Esophagus squamous epithelium (tissue), 5 donors: ENCODE measurements at regions not wholly inside any gene's neighbourhood (a gene's known extent, or its start where the extent isn't known, plus 50 kb on each side); places are given as distances from the start of the nearest gene placed in this dataset.

Experiments
- DNase-seq: peaks from one replicate; lab custom pipeline; 2025; lab: John Stamatoyannopoulos, UW
- H3K27ac ChIP-seq, 4 donors: fragments of 200-600 bp; sonication (generic); one replicate each; pipeline ENCODE4 v1.5.1; 2016 to 2019; ENCODE audit warnings: mild to moderate bottlenecking in 1 of 4
- H3K27me3 ChIP-seq, 4 donors: fragments of 200-600 bp; sonication (generic); 1 replicate in 3 of 4; 2 replicates in 1 of 4; pipeline versions ENCODE4 v1.5.1 to v1.6.0; 2017 to 2021; ENCODE audit warnings: antibody characterized with exemption in 1 of 4
- H3K36me3 ChIP-seq, 3 donors: fragments of 200-600 bp; sonication (generic); one replicate each; pipeline ENCODE4 v1.5.1; 2016 to 2019
- H3K4me1 ChIP-seq, 3 donors: fragments of 200-600 bp; sonication (generic); one replicate each; pipeline ENCODE4 v1.5.1; 2017 to 2019
- H3K4me3 ChIP-seq, 4 donors: fragments of 200-600 bp; sonication (generic); 1 replicate in 3 of 4; 2 replicates in 1 of 4; pipeline ENCODE4 v1.5.1; 2016 to 2019; ENCODE audit warnings: mild to moderate bottlenecking in 2 of 4, moderate library complexity in 1 of 4
- H3K9me3 ChIP-seq, 3 donors: fragments of 200-600 bp; sonication (generic); one replicate each; pipeline ENCODE4 v1.5.1; 2016 to 2019
- POLR2A ChIP-seq, 4 donors: fragments of 450-650 bp; IDR thresholded peaks; one replicate each; pipeline ENCODE4 v1.6.1; 2017; ENCODE audit warnings: antibody characterized with exemption in 4 of 4, mild to moderate bottlenecking in 4 of 4, moderate library complexity in 3 of 4
- WGBS, 2 donors: methylation state at CpG; one replicate each; pipeline ENCODE4 v1.1.5; 2018; 5-methylcytosine and 5-hydroxymethylcytosine counted together
- intact Hi-C: fragments of 100-400 bp; cut with DNase I; formaldehyde crosslinking; loops from one replicate; pipeline ENCODE4 v1.15.0; 2022
- TF ChIP-seq, protein P1 (sequence below), 6 experiments: fragments of 450-650 bp in 4 of 6; fragments of 200-600 bp in 2 of 6; sonication (generic) in 2 of 6; IDR thresholded peaks; one replicate each; pipeline ENCODE4 v1.5.1; 2016 to 2019; ENCODE audit warnings: antibody characterized with exemption in 6 of 6, mild to moderate bottlenecking in 4 of 6, moderate library complexity in 4 of 6
- donor health status: DM: yes; HTN: yes; CAD: no.

DNA sequence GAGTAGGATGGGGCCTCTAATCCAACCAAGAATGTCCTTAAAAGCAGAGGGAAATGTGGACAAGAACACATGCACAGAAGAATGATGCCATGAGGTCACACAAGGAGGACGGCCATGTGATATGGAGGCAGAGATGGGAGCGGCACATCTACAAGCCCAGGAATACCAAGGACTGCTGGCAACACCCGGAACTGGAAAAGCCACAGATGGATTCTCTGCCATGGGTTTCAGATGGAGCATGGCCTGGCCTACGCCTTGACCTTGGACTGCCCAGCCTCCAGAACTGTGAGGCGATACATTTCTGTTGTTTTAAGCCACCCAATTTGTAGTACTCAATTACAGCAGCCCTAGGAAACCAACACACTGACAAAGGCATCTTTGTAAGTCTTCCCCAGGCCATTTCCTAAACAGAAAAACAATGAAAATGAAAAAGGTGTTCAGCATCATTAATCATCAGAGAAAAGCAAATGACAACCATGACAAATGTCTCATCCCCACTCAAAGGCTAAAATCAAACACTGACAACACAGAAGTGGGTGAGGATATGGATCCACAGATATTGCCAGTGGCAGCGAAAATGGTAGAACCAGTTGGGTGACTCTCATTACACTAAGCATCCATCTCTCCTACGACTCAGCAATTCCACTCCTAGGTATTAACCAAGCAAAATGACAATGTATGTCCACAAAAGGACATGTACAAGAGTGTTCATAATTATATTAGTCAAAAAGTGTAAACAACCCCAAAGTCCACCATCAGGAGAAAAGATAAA lies 76.9 kb upstream of the CNEP1R1 start:
- Histone ChIP-seq H3K4me3 (no peak overlapping the region), H3K27me3 (peaks cover 0 to 10% (median 0%) of the 10 kb centered on the region in 4 donors), H3K36me3 (no peaks in the 10 kb centered on the region), H3K4me1 (peaks cover 0 to 12% (median 0%) of the 10 kb centered on the region in 3 donors), H3K9me3 (no peaks in the 10 kb centered on the region), H3K27ac (no peak overlapping the region)
- no peak for DNase-seq
- TF ChIP-seq POLR2A (IDR thresholded peaks at IDR 0.05): no peak
- TF ChIP-seq, protein P1, sequence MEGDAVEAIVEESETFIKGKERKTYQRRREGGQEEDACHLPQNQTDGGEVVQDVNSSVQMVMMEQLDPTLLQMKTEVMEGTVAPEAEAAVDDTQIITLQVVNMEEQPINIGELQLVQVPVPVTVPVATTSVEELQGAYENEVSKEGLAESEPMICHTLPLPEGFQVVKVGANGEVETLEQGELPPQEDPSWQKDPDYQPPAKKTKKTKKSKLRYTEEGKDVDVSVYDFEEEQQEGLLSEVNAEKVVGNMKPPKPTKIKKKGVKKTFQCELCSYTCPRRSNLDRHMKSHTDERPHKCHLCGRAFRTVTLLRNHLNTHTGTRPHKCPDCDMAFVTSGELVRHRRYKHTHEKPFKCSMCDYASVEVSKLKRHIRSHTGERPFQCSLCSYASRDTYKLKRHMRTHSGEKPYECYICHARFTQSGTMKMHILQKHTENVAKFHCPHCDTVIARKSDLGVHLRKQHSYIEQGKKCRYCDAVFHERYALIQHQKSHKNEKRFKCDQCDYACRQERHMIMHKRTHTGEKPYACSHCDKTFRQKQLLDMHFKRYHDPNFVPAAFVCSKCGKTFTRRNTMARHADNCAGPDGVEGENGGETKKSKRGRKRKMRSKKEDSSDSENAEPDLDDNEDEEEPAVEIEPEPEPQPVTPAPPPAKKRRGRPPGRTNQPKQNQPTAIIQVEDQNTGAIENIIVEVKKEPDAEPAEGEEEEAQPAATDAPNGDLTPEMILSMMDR (IDR thresholded peaks at IDR 0.05): no peak
- WGBS, 2 donors: 46 to 66% methylated on average over 6 of the region's 7 CpGs
- intact Hi-C loops: no loop called here

- TF ChIP-seq, protein P1 (IDR thresholded peaks at IDR 0.05): no peak
- TF ChIP-seq POLR2A (IDR thresholded peaks at IDR 0.05): no peak
- DNase-seq: no peak
- Histone ChIP-seq H3K9me3 (no peaks in the 10 kb centered on the region), H3K4me3 (no peak overlapping the region), H3K36me3 (no peaks in the 10 kb centered on the region), H3K27me3 (peaks cover 0 to 7% (median 0%) of the 10 kb centered on the region in 4 donors), H3K27ac (no peak overlapping the region), H3K4me1 (peaks cover 0 to 12% (median 0%) of the 10 kb centered on the region in 3 donors)
- intact Hi-C loops: no loop called here
- WGBS, 2 donors: 79 to 91% methylated on average over 12 of the region's 16 CpGs
Observed at GRCh38 chr16:49951574-49952195, 73.3 kb upstream of the CNEP1R1 start.

DNA sequence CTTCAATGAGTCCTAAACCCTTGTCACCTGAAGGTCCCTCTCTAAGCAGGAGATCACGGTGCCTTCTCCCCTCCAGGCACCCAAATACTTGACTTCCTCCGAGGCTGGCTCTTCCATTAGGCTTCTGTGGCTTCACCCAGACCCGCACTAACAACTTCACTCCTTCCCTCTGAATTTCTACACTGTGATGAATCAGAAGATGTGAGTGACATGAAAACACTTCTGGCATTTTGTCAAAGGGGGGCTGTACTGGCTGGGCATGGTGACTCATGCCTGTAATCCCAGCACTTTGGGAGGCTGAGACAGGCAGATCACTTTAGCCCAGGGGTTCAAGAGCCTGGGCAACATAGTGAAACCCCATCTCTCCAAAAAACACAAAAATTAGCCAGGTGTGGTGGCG lies 72.6 kb upstream of the CNEP1R1 start:
- no peak for TF ChIP-seq POLR2A (IDR thresholded peaks at IDR 0.05)
- TF ChIP-seq, protein P1 (IDR thresholded peaks at IDR 0.05): no peak
- Histone ChIP-seq H3K27me3 (peaks cover 0 to 7% (median 0%) of the 10 kb centered on the region in 4 donors), H3K9me3 (no peaks in the 10 kb centered on the region), H3K27ac (no peak overlapping the region), H3K4me3 (no peak overlapping the region), H3K36me3 (no peaks in the 10 kb centered on the region), H3K4me1 (peaks cover 0 to 12% (median 0%) of the 10 kb centered on the region in 3 donors)
- DNase-seq: no peak
- intact Hi-C loops: no loop called here
- WGBS, 2 donors: 61 to 77% methylated on average over 4 of the region's 4 CpGs

DNA sequence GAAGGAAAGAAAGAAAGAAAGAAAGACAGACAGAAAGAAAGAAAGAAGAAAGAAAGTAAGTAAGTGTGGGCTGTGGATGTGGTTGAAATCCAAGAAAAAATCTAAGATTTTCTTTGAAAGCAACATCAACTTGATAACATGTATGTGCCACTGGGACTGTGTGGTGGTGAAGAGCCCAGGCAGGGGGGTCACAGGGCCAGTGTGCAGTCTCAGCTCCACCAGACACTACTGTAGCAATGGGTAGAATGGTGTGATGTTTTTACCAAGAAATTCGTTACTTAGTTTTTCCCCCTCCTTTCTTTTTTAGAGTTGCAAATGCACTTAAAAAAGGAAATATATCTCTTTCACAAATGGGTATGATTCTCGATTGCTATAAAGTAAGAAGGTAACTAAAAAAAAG lies 71.9 kb upstream of the CNEP1R1 start:
- H3K4me1 ChIP-seq: peaks cover 0 to 5% (median 0%) of the 10 kb centered on the region in 3 donors
- H3K36me3 ChIP-seq: no peaks in the 10 kb centered on the region
- H3K4me3 ChIP-seq: no peak overlapping the region
- intact Hi-C loops: no loop called here
- no peak overlapping the region for H3K27ac ChIP-seq
- no peaks in the 10 kb centered on the region for H3K9me3 ChIP-seq
- WGBS, 2 donors: 31 to 38% methylated on average over 2 of the region's 2 CpGs
- no peak for TF ChIP-seq POLR2A (IDR thresholded peaks at IDR 0.05)
- TF ChIP-seq, protein P1 (IDR thresholded peaks at IDR 0.05): no peak
- no peak for DNase-seq
- H3K27me3 ChIP-seq: peaks cover 0 to 6% (median 0%) of the 10 kb centered on the region in 4 donors

DNA sequence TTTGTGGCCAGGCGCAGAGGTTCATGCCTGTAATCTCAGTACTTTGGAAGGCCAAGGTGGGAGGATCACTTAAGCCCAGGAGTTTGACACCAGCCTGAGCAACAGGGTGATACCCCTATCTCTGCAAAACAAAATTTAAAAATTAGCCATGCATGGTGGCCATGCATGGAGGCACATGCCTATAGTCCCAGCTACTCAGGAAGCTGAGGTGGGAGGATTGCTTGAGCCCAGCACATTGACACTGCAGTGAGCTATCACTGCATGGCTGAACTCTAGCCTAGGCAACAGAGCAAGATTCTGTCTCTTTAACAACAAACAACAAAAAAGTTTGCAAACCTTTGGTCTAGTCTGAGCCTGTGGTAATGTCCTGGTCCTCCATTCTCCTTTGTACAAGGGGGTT lies 69.2 kb upstream of the CNEP1R1 start:
- WGBS, 2 donors: 100% methylated on average over 1 of the region's 1 CpG
- no peak for DNase-seq
- peaks cover 0 to 6% (median 0%) of the 10 kb centered on the region in 3 donors for H3K4me1 ChIP-seq

More for the DNA sequence above, 69.2 kb upstream of the CNEP1R1 start:
- Histone ChIP-seq H3K27me3 (peaks cover 0 to 15% (median 0%) of the 10 kb centered on the region in 4 donors), H3K27ac (no peak overlapping the region), H3K9me3 (no peaks in the 10 kb centered on the region), H3K36me3 (no peaks in the 10 kb centered on the region), H3K4me3 (no peak overlapping the region)
- no peak for TF ChIP-seq POLR2A (IDR thresholded peaks at IDR 0.05)
- TF ChIP-seq, protein P1 (IDR thresholded peaks at IDR 0.05): no peak
- intact Hi-C loops: no loop called here
